B cell (primary cell): ENCODE measurements at regions not wholly inside any gene's neighbourhood (a gene's known extent, or its start where the extent isn't known, plus 50 kb on each side); places are given as distances from the start of the nearest gene placed in this dataset.

Source experiments
- ATAC-seq: fragments of 200-7000 bp; cut with Tn5 transposase; one replicate; pipeline ENCODE4 v1.10.0; 2021; ENCODE audit warnings: low read depth, mild to moderate bottlenecking, moderate number of reproducible peaks, moderate library complexity
- CTCF ChIA-PET: fragments of 350-600 bp; sonication (Branson Sonifier 250); formaldehyde crosslinking; loops from one replicate; lab custom pipeline; 2021; ENCODE audit warnings: antibody characterized with exemption, inconsistent platforms; lab: Charles Lee
- POLR2A ChIA-PET: fragments of 350-600 bp; sonication (Branson Sonifier 250); formaldehyde crosslinking; loops from one replicate; lab custom pipeline; 2021; ENCODE audit warnings: antibody characterized with exemption; lab: Charles Lee
- DNase-seq: peaks from one replicate; pipeline ENCODE4 v3.0.0; 2013
- H2AFZ ChIP-seq: 2 replicates; pipeline ENCODE4 v1.6.1; 2012; ENCODE audit warnings: mild to moderate bottlenecking, low read depth, low read length; ENCODE audit not compliant: insufficient read depth, poor library complexity, severe bottlenecking
- H3K27ac ChIP-seq, 2 donors: 1 replicate in 1 of 2; 2 replicates in 1 of 2; pipeline ENCODE4 v1.5.1; 2012 to 2013; ENCODE audit warnings: low read length in 2 of 2, mild to moderate bottlenecking in 2 of 2, moderate library complexity in 1 of 2
- H3K27me3 ChIP-seq, 4 experiments: fragments of 200-600 bp in 1 of 4; sonication (generic) in 1 of 4; replicated peaks in 1 of 4; 1 replicate in 2 of 4; 2 replicates in 2 of 4; pipeline versions ENCODE4 v1.6.1 to v1.7.0; 2013 to 2016; ENCODE audit warnings: low read length in 3 of 4, mild to moderate bottlenecking in 2 of 4, mixed read lengths in 1 of 4, moderate library complexity in 1 of 4; ENCODE audit not compliant: insufficient read depth in 4 of 4, control insufficient read depth in 3 of 4; ENCODE audit errors: control extremely low read depth in 1 of 4
- H3K36me3 ChIP-seq, 2 experiments: replicated peaks in 1 of 2; 1 replicate in 1 of 2; 2 replicates in 1 of 2; pipeline versions ENCODE4 v1.6.1 to v1.7.1; 2013; ENCODE audit warnings: low read length in 1 of 2; ENCODE audit not compliant: insufficient read depth in 2 of 2, control insufficient read depth in 1 of 2; ENCODE audit errors: control extremely low read depth in 1 of 2, extremely low read depth in 1 of 2
- H3K4me1 ChIP-seq, 2 donors: fragments of 200-600 bp in 1 of 2; sonication (generic) in 1 of 2; 1 replicate in 1 of 2; 2 replicates in 1 of 2; pipeline versions ENCODE4 v1.5.1 to v1.6.1; 2013 to 2017; ENCODE audit warnings: low read length in 2 of 2; ENCODE audit not compliant: control insufficient read depth in 2 of 2, insufficient read depth in 2 of 2
- H3K4me2 ChIP-seq: replicated peaks from 2 replicates; pipeline ENCODE3; 2012; ENCODE audit warnings: mild to moderate bottlenecking, low read depth, low read length; ENCODE audit not compliant: poor library complexity, severe bottlenecking
- H3K4me3 ChIP-seq, 5 experiments: fragments of 200-600 bp in 1 of 5; sonication (generic) in 1 of 5; 1 replicate in 3 of 5; 2 replicates in 2 of 5; pipeline versions ENCODE4 v1.5.1 to v1.7.0; 2011 to 2016; ENCODE audit warnings: low read length in 4 of 5, mild to moderate bottlenecking in 4 of 5, low read depth in 2 of 5, control low read depth in 1 of 5, moderate library complexity in 1 of 5; ENCODE audit not compliant: insufficient read depth in 1 of 5; ENCODE audit errors: control extremely low read depth in 1 of 5, extremely low read depth in 1 of 5
- H3K79me2 ChIP-seq: fragments of 200-600 bp; sonication (generic); one replicate; pipeline ENCODE4 v1.6.0; 2016; ENCODE audit warnings: low read length; ENCODE audit not compliant: control insufficient read depth, insufficient read depth
- H3K9ac ChIP-seq: fragments of 200-600 bp; sonication (generic); 2 replicates; pipeline ENCODE4 v1.6.1; 2017; ENCODE audit warnings: mild to moderate bottlenecking, low read length, moderate library complexity
- H3K9me3 ChIP-seq, 3 donors: one replicate each; pipeline versions ENCODE4 v1.6.1 to v1.7.1; 2013; ENCODE audit warnings: low read length in 2 of 3; ENCODE audit not compliant: control insufficient read depth in 2 of 3, insufficient read depth in 1 of 3; ENCODE audit errors: control extremely low read depth in 1 of 3
- H4K20me1 ChIP-seq: 2 replicates; pipeline ENCODE4 v1.6.0; 2012; ENCODE audit warnings: mild to moderate bottlenecking, low read length; ENCODE audit not compliant: insufficient read depth, control insufficient read depth, poor library complexity, severe bottlenecking
- H3K27ac Mint-ChIP-seq: one replicate; pipeline ENCODE4 v1.8.0; 2021; ENCODE audit warnings: mixed read lengths
- H3K27me3 Mint-ChIP-seq: one replicate; pipeline ENCODE4 v1.8.0; 2021; ENCODE audit warnings: mixed read lengths
- H3K4me1 Mint-ChIP-seq: one replicate; pipeline ENCODE4 v1.8.0; 2021; ENCODE audit warnings: mixed read lengths
- H3K4me3 Mint-ChIP-seq: one replicate; pipeline ENCODE4 v1.8.0; 2021; ENCODE audit warnings: mixed read lengths
- H3K9me3 Mint-ChIP-seq: one replicate; pipeline ENCODE4 v1.8.0; 2022; ENCODE audit warnings: mixed read lengths; ENCODE audit not compliant: insufficient read depth
- EZH2 ChIP-seq: IDR thresholded peaks from 2 replicates; pipeline ENCODE4 v1.6.1; 2012; ENCODE audit warnings: borderline replicate concordance, low read depth, mild to moderate bottlenecking, moderate library complexity, low read length; ENCODE audit not compliant: insufficient read depth, poor library complexity, severe bottlenecking
- WGBS: methylation state at CpG from one replicate; pipeline ENCODE4 v1.1.5; 2013; ENCODE audit warnings: missing lambda C conversion rate; ENCODE audit not compliant: insufficient coverage; 5-methylcytosine and 5-hydroxymethylcytosine counted together
- intact Hi-C: fragments of 100-400 bp; cut with micrococcal nuclease; formaldehyde crosslinking; loops from one replicate; pipeline ENCODE4 v1.10.0; 2022
- TF ChIP-seq, protein P1 (sequence below): fragments of 200-600 bp; IDR thresholded peaks from one replicate; pipeline ENCODE4 v1.8.0; 2022; ENCODE audit warnings: antibody characterized with exemption, mild to moderate bottlenecking

DNA sequence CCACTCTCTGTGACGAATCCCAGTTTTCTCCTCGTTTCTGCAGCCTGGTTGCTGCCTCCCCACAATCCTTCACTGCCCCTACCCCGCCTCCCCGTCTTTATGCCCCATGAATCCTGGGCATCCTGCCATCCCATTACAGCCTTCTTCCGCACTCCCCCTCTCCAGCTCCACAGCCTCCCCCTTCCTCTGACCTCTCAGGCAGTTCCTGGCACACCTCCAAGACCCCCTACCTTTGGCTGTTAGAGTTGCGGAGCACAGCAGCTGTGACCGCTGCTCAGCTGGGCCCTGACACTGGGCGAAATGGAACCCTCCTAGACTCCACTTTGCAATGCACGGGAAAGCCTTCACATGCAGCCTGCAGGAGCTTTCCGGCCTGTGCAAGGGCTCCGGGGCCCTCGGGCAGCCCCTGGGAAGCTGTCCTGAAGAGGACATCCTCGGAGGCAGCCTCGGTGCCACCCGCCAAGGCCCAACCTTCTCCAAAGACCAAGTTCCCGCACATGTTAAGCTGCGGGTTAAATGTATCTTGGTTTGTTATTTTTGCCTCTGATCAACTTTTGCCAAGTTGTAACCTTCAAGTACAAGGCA, 400.7 kb upstream of the MKI67 start:
- no peak overlapping the region for H2AFZ ChIP-seq
- no peaks in the 10 kb centered on the region for H3K79me2 ChIP-seq
- no peaks in the 10 kb centered on the region for H3K4me1 Mint-ChIP-seq
- no peaks in the 10 kb centered on the region for H4K20me1 ChIP-seq
- H3K9me3 Mint-ChIP-seq: no peaks in the 10 kb centered on the region
- TF ChIP-seq, protein P1, sequence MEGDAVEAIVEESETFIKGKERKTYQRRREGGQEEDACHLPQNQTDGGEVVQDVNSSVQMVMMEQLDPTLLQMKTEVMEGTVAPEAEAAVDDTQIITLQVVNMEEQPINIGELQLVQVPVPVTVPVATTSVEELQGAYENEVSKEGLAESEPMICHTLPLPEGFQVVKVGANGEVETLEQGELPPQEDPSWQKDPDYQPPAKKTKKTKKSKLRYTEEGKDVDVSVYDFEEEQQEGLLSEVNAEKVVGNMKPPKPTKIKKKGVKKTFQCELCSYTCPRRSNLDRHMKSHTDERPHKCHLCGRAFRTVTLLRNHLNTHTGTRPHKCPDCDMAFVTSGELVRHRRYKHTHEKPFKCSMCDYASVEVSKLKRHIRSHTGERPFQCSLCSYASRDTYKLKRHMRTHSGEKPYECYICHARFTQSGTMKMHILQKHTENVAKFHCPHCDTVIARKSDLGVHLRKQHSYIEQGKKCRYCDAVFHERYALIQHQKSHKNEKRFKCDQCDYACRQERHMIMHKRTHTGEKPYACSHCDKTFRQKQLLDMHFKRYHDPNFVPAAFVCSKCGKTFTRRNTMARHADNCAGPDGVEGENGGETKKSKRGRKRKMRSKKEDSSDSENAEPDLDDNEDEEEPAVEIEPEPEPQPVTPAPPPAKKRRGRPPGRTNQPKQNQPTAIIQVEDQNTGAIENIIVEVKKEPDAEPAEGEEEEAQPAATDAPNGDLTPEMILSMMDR: no peak
- no peak for TF ChIP-seq EZH2
- no peak overlapping the region for H3K9ac ChIP-seq
- ATAC-seq (no peak), DNase-seq (no peak)
- H3K4me1 ChIP-seq: no peaks in the 10 kb centered on the region
- H3K4me3 Mint-ChIP-seq: no peak overlapping the region
- H3K27ac Mint-ChIP-seq: no peak overlapping the region
- H3K4me3 ChIP-seq: no peak overlapping the region
- POLR2A ChIA-PET: no interaction called here
- H3K27me3 Mint-ChIP-seq: peaks cover 2% of the 10 kb centered on the region
- CTCF ChIA-PET: no interaction called here
- H3K27me3 ChIP-seq: no peaks in the 10 kb centered on the region
- no peak overlapping the region for H3K27ac ChIP-seq
- intact Hi-C loops: no loop called here
- WGBS: 82% methylated on average over 12 of the region's 17 CpGs
- no peak overlapping the region for H3K4me2 ChIP-seq
- H3K36me3 ChIP-seq: no peaks in the 10 kb centered on the region
- peaks cover 0 to 6% (median 0%) of the 10 kb centered on the region in 3 donors for H3K9me3 ChIP-seq

DNA sequence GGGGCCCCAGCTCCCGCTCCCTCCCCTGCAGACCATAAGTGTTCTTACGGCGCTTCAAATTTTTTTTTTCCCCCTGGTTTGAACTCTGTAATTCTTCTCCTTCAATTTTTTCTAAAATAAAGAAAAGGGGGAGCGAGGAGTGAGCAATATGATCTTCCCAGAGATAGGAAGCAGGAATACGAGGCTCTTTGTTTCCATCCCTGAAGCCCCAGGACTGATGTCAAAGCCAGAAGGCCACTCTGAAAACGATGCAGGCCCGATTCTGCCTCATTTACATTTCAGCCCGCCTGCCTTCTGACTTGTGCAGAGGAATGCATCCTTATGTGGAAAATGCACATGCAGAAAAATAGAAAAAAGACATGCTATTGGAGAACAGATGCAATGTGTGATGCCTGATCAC, 401.5 kb upstream of the MKI67 start:
- TF ChIP-seq EZH2: no peak
- TF ChIP-seq, protein P1: no peak
- ATAC-seq: no peak
- no peaks in the 10 kb centered on the region for H4K20me1 ChIP-seq
- H3K27ac ChIP-seq: no peak overlapping the region
- intact Hi-C loops: no loop called here
- no peaks in the 10 kb centered on the region for H3K4me1 ChIP-seq
- Mint-ChIP-seq H3K4me1 (no peaks in the 10 kb centered on the region), H3K9me3 (no peaks in the 10 kb centered on the region), H3K4me3 (no peak overlapping the region), H3K27me3 (peaks cover 3% of the 10 kb centered on the region), H3K27ac (no peak overlapping the region)
- no peak overlapping the region for H3K4me3 ChIP-seq
- WGBS: 62% methylated on average over 4 of the region's 8 CpGs
- no peaks in the 10 kb centered on the region for H3K27me3 ChIP-seq
- no peaks in the 10 kb centered on the region for H3K36me3 ChIP-seq
- ChIA-PET CTCF (no interaction called here), POLR2A (no interaction called here)
- no peak for DNase-seq
- H3K4me2 ChIP-seq: no peak overlapping the region
- H2AFZ ChIP-seq: no peak overlapping the region
- H3K79me2 ChIP-seq: no peaks in the 10 kb centered on the region
- H3K9ac ChIP-seq: no peak overlapping the region
- peaks cover 0 to 6% (median 0%) of the 10 kb centered on the region in 3 donors for H3K9me3 ChIP-seq
